OCI-LY7 (cell line): ENCODE measurements at regions not wholly inside any gene's neighbourhood (a gene's known extent, or its start where the extent isn't known, plus 50 kb on each side); places are given as distances from the start of the nearest gene placed in this dataset.

ENCODE experiments used
- BruUV-seq: library from RNA; stranded (reverse); fragments of 400-500 nt; replicated peaks from 2 replicates; lab custom pipeline; 2021; lab: Mats Ljungman, UMichigan
- CTCF ChIA-PET: fragments of 300-600 bp; sonication (Branson Sonifier 250); formaldehyde crosslinking; loops from one replicate; lab custom pipeline; 2022; ENCODE audit warnings: antibody characterized with exemption; ENCODE audit not compliant: unreplicated experiment; lab: Charles Lee
- POLR2A ChIA-PET: fragments of 300-600 bp; sonication (Branson Sonifier 250); formaldehyde crosslinking; loops from one replicate; lab custom pipeline; 2022; ENCODE audit warnings: antibody characterized with exemption; lab: Charles Lee
- DNase-seq: peaks from one replicate; pipeline ENCODE4 v3.0.0-alpha.2; 2015; ENCODE audit warnings: low spot score
- H2AFZ ChIP-seq: fragments of 200-600 bp; sonication (generic), shearing (Covaris generic); 2 replicates; pipeline ENCODE4 v1.6.1; 2014; ENCODE audit warnings: mild to moderate bottlenecking, antibody characterized with exemption, low read length, moderate library complexity
- H3K27ac ChIP-seq: fragments of 200-600 bp; sonication (generic); 2 replicates; pipeline ENCODE4 v1.5.1; 2014; ENCODE audit warnings: mixed run types, low read depth, mild to moderate bottlenecking, moderate library complexity, low read length, inconsistent platforms; ENCODE audit not compliant: poor library complexity, severe bottlenecking
- H3K36me3 ChIP-seq: fragments of 200-600 bp; sonication (generic); 2 replicates; pipeline ENCODE4 v1.6.1; 2014; ENCODE audit warnings: mild to moderate bottlenecking, antibody characterized with exemption, low read length, moderate library complexity, mixed read lengths; ENCODE audit not compliant: insufficient read depth
- H3K4me1 ChIP-seq: fragments of 200-600 bp; sonication (generic); 2 replicates; pipeline ENCODE4 v1.5.1; 2014; ENCODE audit warnings: mild to moderate bottlenecking, low read length; ENCODE audit not compliant: insufficient read depth, poor library complexity, severe bottlenecking
- H3K4me2 ChIP-seq: fragments of 200-600 bp; sonication (generic); 2 replicates; pipeline ENCODE4 v1.6.1; 2014; ENCODE audit warnings: mild to moderate bottlenecking, low read length
- H3K4me3 ChIP-seq: fragments of 200-600 bp; sonication (generic); 2 replicates; pipeline ENCODE4 v1.5.1; 2014; ENCODE audit warnings: mild to moderate bottlenecking, low read depth, low read length; ENCODE audit not compliant: poor library complexity, severe bottlenecking
- H3K79me2 ChIP-seq: fragments of 200-600 bp; sonication (generic); 2 replicates; pipeline ENCODE4 v1.6.1; 2016; ENCODE audit warnings: low read depth, mild to moderate bottlenecking, low read length, moderate library complexity, mixed read lengths; ENCODE audit not compliant: insufficient read depth
- H3K9me2 ChIP-seq: fragments of 200-600 bp; sonication (generic); 2 replicates; pipeline ENCODE4 v1.6.1; 2016; ENCODE audit warnings: mild to moderate bottlenecking, low read length, mixed read lengths; ENCODE audit not compliant: insufficient read depth
- H3K9me3 ChIP-seq: fragments of 200-600 bp; sonication (generic); 2 replicates; pipeline ENCODE4 v1.6.1; 2014; ENCODE audit warnings: mild to moderate bottlenecking, mixed run types, low read length, mixed read lengths
- H4K20me1 ChIP-seq: fragments of 200-600 bp; sonication (generic); 2 replicates; pipeline ENCODE4 v1.6.1; 2014; ENCODE audit warnings: mild to moderate bottlenecking, antibody characterized with exemption, low read length, moderate library complexity, mixed read lengths; ENCODE audit not compliant: insufficient read depth
- CTCF ChIP-seq: fragments of 200-600 bp; sonication (generic); conservative IDR thresholded peaks from 2 replicates; pipeline ENCODE4 v1.5.1; 2014; ENCODE audit warnings: mild to moderate bottlenecking, antibody characterized with exemption, low read length, moderate library complexity, mixed read lengths
- EZH2phosphoT487 ChIP-seq: fragments of 200-600 bp; sonication (generic); IDR thresholded peaks from 2 replicates; pipeline ENCODE4 v1.6.1; 2018; ENCODE audit warnings: low read depth, borderline replicate concordance, mild to moderate bottlenecking, mixed run types, antibody characterized with exemption, low read length, moderate library complexity, mixed read lengths
- intact Hi-C: fragments of 100-400 bp; cut with micrococcal nuclease; formaldehyde crosslinking; loops from one replicate; pipeline ENCODE4 v1.10.0; 2022; ENCODE audit not compliant: unreplicated experiment

DNA sequence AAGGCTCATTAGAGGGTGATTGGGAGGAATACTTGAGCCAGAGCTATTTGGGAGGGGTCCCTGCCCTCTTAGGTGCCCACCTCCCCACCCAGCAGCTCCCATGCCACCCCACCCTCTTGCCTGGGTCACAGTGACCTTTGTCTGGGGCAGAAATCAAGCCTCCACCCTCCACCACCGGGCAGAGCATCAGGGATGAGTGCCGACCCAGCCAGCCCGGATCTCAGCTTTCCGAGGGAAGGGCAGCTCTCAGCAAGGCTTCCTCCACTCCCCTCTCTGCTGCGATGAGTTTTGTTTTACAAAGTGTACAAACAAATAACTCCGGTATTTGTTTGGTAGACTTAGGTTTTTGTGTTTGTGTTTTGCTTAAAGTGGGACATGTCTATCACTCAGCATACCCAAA, 136.7 kb upstream of the CST7 start:
- CTCF ChIA-PET: no interaction called here

GRCh38 chr20:24813080-24813479, 136.0 kb upstream of the CST7 start:
- TF ChIP-seq EZH2phosphoT487 (no peak), CTCF (no peak)
- BruUV-seq: no TSS peak
- no peak overlapping the region for H3K4me2 ChIP-seq
- H3K36me3 ChIP-seq: no peaks in the 10 kb centered on the region
- intact Hi-C loops: no loop called here
- ChIA-PET CTCF (no interaction called here), POLR2A (no interaction called here)
- no peak overlapping the region for H2AFZ ChIP-seq
- DNase-seq: no peak
- H3K4me1 ChIP-seq: no peaks in the 10 kb centered on the region
- no peaks in the 10 kb centered on the region for H3K79me2 ChIP-seq
- no peaks in the 10 kb centered on the region for H4K20me1 ChIP-seq
- no peaks in the 10 kb centered on the region for H3K9me3 ChIP-seq
- H3K4me3 ChIP-seq: no peak overlapping the region
- H3K9me2 ChIP-seq: no peaks in the 10 kb centered on the region
- H3K27ac ChIP-seq: no peak overlapping the region

More for the DNA sequence above, 136.7 kb upstream of the CST7 start:
- H3K79me2 ChIP-seq: no peaks in the 10 kb centered on the region
- DNase-seq: no peak
- no peaks in the 10 kb centered on the region for H4K20me1 ChIP-seq
- TF ChIP-seq CTCF (no peak), EZH2phosphoT487 (no peak)
- no peaks in the 10 kb centered on the region for H3K9me2 ChIP-seq
- no peak overlapping the region for H3K4me2 ChIP-seq
- H3K27ac ChIP-seq: no peak overlapping the region
- no peaks in the 10 kb centered on the region for H3K36me3 ChIP-seq
- POLR2A ChIA-PET: no interaction called here
- no peaks in the 10 kb centered on the region for H3K9me3 ChIP-seq
- BruUV-seq: no TSS peak
- intact Hi-C loops: no loop called here
- no peak overlapping the region for H2AFZ ChIP-seq
- no peak overlapping the region for H3K4me3 ChIP-seq
- H3K4me1 ChIP-seq: no peaks in the 10 kb centered on the region

DNA sequence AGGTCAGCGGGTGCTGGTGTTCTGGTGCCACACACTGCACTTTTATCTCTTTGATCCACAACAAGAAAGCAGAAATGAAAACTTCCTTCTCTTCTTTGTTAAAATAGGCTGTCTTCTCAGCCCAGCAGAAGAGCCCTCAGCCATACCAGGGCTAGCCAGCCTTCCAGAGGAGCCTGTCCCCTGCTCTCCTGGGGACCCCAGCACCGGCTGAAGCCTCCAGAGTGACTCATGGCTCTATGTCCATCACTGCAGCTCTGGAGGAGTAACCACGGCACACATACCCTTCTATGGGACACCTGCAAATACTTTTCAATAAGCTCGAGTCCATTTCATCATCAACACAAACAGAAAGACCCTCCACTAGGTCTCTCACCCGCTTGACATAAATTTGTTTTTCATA, 135.6 kb upstream of the CST7 start:
- Histone ChIP-seq H3K4me1 (no peaks in the 10 kb centered on the region), H2AFZ (no peak overlapping the region), H3K4me2 (no peak overlapping the region), H3K27ac (no peak overlapping the region), H3K79me2 (no peaks in the 10 kb centered on the region), H3K4me3 (no peak overlapping the region), H4K20me1 (no peaks in the 10 kb centered on the region), H3K36me3 (no peaks in the 10 kb centered on the region), H3K9me2 (no peaks in the 10 kb centered on the region), H3K9me3 (no peaks in the 10 kb centered on the region)
- no peak for TF ChIP-seq CTCF
- TF ChIP-seq EZH2phosphoT487: no peak
- CTCF ChIA-PET: no interaction called here
- intact Hi-C loops: no loop called here
- POLR2A ChIA-PET: interaction anchor here (1.4 kb wide), 1 partner anchor 12 kb away, joined by 4 read pairs; no protein-coding TSS in a partner anchor
- no peak for DNase-seq
- BruUV-seq: no TSS peak
